T-helper 1 cell (primary cell): ENCODE measurements at regions not wholly inside any gene's neighbourhood (a gene's known extent, or its start where the extent isn't known, plus 50 kb on each side); places are given as distances from the start of the nearest gene placed in this dataset.

ENCODE experiments used
- DNase-seq, 5 donors: peaks; one replicate each; pipeline ENCODE4 v3.0.0-alpha.2; 2012 to 2020

DNA sequence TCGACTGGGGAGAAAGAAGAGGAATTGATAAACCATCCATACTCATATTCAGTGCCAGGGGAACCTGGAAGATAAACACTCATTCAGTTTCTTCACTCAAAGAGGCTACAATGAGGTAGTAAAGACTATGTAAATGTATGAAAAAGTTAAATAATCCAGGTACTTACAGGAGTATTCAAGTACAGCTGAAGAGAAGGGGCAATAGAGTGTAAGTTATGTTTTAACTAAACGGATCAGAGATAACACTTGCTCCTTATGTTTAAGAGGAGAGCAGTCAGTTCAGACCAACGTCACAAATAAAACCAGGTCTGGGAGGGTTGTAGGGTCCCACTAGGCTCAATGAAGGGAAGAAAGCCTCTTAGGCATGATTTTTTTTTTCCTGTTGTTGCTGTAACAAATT, 358.3 kb upstream of the SMIM21 start:
- DNase-seq, result no peak

DNA sequence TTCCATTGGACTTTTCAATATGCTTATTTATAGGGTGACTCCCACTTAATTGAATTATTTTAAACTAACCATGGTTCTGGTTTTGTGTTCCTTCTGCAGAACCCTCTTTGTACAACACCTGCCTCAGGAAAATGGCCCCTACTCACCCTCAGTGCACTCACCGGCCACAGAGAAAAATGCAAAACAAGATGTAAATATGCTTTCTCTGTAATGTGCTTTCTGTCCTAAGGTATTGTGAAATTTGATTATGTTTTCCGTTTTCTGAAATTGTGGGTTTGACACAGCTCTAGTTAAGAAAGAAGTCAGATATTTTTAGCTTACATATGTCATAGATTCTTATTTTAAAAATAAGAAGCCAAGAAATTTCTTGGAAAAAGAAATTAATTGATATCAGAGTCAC, 357.7 kb upstream of the SMIM21 start:
- no peak for DNase-seq

DNA sequence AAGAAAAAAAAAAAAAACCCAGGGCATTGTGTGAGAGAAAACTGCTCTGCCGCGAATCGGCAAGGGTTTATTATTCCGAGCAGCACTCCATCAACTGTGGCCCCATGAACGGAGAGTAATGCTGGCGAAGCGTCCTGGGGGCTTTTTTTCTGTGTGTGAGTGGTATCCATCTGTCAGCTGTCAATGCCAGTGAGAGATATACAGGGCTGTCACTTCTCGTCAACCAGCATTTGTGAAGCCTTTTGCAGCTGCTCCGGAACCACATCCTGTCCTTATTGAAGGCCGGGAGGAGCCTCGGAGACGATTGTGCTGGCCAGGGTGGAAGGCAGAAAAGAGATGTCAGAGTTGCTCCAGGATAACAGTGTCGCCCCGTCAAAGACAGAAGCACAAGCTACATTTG, 356.9 kb upstream of the SMIM21 start:
- no peak for DNase-seq

DNA sequence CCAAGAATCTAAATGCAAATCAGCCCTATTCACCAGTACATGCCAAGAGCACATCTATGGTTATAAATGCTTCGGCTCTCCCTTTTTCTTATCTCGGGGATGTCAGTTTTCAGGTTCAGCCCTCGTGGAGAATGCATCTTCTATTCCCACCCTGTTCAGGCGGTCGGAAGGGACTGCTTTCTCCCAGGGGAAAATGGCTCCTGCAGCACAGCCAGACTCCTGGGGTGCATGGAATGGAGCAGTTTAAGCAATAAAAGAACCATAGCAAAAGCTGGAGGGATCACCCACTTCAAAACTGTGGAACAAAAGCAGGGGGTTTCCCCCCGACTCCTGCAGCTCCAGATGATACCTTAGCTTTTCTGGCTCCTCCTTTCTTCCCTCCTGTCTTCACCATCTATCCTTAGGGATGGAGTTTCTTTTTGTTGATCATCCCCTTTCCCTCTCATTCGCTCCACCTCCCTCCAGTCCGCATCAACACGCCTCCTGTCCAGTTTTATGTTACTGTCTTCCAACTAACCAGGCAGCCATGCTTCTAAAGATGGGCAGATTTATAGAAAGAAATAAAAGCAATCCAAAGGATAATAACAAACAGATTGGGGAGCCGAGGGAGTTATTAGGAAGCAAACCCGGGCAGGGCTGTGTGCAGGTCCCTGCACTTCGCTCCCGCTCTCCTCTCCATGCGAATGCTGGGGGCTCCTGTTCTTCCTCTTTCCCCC, 356.2 kb upstream of the SMIM21 start:
- DNase-seq, result no peak

DNA sequence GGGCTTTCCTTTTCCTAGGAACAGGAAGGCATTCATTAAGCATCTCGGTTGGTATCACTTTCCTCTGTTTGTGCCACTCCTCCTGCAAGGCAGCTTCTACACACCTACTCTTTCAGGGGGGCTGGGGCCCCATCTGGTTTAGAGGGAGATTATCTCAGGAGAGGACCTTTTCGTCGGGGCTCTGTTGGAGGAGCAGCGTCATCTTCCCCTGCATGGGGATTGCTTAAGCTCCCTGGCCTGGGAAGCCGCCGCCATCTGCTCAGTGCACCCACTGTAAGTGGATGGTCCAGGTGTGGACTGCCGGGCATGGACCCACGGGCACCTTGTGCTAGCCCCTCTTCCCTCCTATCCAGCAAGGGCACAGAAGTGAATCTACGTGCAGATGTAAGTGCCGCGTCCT, 355.3 kb upstream of the SMIM21 start:
- no peak for DNase-seq

DNA sequence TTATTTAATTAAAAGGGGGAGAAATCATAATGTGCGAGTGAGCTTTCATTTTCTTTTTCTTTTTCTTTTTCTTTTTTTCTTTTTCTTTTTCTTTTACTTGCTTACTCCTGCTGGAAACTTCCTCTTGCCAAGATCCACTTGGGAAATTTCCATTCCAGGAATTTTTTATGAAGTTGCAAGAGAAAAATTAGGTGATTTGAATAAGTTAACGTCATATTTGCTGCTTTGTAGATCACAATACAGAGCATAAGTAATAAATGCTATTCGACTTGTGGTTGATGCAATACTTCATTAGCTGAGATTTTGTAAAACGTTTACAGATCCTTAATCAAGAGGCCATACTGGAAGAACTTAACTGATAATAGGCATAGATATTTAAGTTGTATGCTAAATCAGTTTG, 354.7 kb upstream of the SMIM21 start:
- no peak for DNase-seq

DNA sequence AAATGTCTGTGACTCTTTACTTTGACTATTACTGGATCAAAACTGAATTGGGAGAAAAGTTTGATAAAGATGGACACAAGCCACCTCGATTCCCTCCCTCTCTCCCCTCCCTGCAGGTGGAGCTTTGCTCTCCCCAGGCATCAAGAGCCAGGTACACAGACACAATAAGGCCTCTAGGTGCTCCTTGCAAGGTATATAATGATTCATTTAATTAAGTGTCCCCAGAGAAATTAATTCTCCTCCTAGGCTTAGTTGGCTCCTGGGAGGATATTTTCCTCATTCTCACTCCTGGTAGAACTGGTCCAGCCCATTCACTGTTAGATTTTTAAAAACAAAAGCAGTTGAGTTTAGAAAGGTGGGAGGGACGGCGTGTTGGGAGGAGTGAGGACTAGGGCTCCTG, 352.4 kb upstream of the SMIM21 start:
- DNase-seq, result no peak

DNA sequence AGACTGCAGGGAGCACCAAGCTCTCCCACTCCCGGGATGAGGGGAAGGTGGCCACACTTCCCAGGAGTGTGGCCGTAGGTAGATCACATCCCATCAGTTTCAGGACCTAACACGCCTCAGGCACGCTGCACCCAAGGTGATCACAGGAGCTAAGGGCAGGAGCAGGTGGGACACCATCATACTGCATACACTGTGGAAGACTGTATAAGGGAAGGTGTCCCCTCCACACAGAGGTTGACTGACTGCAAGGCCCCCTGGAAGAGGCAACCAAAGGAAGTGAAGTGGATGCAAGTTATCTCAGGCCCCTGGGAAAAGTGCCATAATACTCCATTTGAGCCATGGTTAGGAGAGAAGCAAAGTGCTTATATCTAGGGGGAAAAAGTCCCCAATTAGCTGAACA, 351.9 kb upstream of the SMIM21 start:
- DNase-seq, result no peak

DNA sequence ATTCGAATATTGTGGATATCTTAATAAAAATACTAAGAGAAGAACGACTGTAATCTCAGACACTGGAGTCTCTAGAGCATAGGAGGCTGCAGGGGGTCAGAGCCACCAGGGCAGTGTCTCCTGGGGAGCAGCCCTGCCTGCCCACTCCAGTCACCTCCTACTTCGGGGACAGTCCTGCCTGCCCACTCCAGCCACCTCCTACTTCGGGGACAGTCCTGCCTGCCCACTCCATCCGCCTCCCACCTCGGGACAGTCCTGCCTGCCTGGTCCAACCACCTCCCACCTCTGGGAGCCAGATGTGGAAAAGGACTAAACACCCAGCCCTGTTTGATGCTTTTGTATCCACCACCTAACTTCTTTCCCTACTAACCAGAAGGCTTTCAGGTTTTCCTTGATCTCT, 350.1 kb upstream of the SMIM21 start:
- no peak for DNase-seq

DNA sequence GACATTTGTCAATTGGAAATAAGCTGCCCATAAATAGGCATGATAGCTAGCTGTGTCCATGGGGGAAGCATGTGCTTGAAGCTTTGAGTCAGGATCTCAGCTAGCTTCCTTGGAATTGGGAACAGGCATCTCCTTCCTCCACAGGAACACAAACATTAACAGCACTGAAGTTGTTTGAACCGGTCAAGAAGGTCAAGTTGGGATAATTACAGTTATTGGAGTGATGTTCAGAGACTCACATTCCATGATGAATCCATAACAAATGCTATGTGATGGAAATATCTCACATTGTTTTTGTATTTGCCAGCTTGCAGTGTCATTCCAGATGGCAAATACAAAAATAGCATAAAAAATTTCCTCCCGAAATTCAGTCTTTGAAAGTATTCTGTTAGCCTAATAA, 347.6 kb upstream of the SMIM21 start:
- no peak for DNase-seq

DNA sequence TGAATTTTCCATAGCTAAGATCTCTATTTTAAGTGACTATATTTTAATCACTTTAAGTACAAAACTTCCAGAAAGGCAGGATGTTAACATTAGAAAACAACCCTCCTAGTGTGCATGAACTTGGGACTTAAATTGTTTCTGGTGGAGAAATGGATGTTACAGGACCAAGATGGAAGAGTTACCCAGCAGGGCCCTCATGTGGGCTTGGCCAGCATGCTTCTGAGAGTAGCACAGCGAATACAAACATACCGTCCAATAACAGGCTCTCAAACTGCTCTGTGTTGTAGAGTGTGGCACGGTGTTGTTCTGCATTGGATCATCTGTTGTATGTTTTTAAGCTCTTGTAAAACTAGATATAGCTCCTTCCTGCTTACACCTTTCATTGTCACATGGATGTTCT, 346.1 kb upstream of the SMIM21 start:
- DNase-seq, result no peak

DNA sequence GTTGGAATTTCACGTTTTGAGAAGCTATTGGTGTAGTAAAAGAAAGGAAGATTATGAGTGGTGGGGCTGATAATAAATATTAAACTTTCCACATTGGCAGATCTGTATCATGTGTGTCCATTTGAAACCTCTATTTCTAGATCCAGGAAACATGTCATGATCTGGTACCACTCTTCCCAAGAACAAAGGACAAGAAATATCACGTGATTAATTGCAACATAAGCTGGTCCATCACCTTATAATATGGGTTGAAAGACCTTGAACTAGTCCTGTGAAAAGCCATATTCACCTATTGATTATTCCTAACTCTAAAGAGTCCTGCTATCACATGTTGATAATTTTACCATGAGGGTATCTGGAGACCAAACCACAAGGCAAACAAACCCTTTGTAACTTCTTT, 335.3 kb upstream of the SMIM21 start:
- no peak for DNase-seq

DNA sequence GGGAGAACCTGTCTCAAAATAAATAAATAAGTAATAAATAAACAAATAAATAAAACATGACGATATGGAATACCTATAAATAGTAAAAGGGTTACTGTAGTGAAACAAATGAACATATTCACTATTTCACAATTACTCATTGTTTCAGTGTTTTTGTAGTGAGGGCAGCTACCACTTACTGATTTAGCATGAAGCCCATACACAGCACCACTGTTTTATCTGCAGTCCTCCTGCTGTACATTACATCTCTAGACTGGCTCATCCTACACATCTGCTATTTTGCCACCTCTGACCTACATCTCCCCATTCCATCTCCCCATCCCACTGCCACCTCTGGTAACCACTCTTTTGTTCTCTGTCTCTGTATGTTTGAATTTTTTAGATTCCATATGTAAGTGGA, 332.7 kb upstream of the SMIM21 start:
- no peak for DNase-seq

DNA sequence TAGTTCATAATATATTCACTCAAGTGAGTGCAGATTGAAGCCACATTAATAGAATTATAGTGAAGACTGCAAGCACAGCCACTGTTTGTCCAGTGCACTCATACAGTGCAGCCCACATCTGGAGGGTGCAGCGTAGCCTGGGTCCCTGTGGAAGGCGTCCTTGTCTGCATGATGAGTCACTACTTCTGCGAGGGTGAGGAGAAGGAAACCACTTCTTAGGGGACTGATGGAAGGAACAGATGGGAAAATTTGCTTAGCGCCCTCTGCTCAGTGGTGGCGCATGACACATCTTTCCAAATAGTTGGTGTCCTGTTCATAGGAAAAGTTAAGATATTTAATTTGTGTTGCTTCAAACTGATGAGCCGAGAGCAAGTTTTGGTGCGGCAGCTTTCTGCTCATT, 330.4 kb upstream of the SMIM21 start:
- no peak for DNase-seq

DNA sequence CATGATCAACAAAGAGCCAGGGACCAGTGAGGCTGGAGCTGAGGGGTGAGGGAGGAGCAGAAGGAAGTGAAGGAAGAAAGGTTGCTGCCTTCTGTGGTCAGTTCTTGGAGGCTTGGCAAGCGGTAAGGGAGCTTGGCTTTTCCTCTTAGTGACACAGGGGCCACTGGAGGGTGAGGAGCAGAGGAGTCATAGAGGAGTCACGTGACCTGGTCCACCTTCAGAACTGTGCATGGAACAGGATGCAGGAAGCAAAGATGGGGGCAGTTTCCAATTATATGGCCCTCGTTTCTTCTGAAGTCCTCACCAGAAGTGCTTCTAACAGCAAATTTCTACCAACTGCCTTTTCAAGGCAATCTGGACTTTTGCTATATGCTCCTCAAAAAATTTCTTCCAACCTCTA, 326.9 kb upstream of the SMIM21 start:
- no peak for DNase-seq

DNA sequence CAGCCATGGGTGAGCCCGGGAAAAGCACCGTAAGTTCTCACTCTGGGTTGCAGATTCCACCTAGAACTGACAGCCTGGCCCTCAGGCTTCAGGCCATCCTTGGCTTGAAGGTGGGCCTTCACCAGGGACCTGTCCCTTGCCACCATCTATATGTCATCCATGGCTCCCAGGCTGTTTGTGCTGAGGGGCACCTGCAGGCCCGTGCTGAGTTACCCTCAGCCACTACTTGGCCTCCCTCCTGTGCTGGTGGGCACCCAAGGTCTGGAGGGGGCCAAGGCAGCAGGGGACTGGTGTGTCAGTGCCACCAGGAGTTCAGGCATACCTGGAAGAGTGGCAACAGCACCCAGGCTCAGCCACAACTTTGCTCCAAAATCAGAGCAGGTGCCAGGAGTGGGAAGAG, 326.2 kb upstream of the SMIM21 start:
- no peak for DNase-seq

DNA sequence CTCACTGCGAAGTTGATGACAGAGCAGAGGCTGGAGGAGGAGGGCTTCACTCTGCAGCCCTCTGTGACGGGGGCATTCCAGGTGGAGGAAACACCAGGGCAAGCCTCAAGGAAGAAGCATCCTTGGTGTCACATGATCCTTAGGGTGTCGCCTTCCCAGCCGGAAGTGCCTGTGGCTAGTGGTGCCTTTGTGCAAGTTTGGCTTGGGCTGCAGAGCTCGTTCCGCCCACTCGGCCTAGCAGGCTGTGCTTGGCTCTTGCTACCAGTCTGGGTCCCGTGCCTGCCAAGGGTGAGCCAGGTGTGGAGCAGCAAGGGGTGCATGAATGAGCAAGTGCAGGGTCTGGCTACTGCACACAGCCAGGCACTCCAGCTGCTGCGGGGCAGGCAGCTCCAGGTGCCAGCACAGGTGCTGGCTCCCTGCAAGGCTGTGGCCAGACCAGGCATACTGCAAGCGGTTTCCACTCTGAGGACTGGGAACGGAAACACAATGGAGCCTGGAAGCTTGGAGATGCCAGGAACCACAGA, 325.3 kb upstream of the SMIM21 start:
- DNase-seq, result no peak

DNA sequence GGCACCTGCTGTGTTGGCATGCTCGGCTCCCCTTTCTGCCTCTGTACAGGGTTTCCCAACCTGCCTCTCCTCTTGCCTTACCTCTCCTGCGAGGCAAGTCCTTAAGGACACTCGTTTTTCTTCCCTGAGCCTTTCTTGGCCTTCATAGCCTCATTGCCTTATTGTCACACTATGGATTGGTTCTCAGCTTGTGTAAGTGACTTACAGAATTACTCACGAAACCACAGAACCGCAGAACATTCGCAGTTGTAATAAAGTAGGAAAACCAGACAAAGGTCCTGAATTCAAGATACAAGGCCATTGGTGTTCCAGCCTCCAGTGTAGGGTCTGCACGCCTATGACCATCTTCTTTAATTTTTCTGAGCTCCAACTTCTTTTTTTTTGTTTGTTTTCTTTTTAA, 317.6 kb upstream of the SMIM21 start:
- DNase-seq, result no peak

DNA sequence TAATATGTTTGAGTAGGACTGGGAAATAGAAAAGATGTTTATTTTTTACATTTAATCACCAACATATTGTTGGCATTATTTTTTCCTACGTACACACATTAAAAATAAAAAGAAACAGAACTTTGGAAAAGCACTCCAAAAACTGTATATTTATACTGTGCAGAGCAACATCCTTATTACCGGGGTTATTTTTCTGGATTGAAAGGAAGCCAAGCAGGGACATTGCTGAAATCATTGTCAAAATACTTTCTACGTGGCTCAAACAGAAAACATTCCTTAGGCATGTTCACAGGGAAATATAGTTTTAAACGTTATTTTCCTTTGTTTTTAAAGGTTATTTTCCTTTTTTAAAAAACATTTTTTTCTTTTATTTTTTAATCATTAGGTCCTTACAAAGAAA, 315.0 kb upstream of the SMIM21 start:
- no peak for DNase-seq

DNA sequence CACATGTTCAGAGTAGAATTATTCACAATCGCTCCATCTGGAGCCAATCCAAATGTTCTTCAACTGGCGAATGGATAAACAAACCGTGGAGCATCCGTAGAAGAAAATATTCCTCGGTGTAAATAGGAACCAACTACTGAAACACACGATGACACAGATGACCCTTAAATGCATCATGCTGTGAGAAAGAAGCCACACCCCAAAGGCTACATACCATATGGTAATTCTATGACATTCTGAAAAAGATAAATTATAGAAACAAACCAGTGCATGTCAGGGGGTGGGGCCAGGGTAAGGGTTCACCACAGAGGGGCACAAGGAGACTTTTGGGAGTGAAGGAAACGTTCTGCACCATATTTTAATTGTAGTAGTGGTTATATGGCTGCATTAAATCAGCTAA, 312.2 kb upstream of the SMIM21 start:
- no peak for DNase-seq

DNA sequence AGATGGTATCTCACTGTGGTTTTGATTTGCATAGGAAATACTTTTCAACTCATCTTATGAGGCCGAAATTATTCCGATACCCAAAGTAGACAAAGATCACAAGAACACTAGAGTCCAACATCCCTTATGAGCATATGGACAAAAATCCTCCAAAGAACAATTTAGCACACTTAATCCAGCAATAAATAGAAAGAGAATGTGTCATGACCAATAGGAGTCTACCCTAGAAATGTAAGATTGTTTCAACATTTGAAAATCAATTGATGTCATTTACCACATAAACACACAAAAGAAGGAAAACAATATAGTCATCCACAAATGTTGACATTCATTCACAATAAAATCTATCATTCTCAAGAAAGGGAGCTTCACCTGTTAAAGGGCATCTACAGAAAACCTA, 307.8 kb upstream of the SMIM21 start:
- no peak for DNase-seq

DNA sequence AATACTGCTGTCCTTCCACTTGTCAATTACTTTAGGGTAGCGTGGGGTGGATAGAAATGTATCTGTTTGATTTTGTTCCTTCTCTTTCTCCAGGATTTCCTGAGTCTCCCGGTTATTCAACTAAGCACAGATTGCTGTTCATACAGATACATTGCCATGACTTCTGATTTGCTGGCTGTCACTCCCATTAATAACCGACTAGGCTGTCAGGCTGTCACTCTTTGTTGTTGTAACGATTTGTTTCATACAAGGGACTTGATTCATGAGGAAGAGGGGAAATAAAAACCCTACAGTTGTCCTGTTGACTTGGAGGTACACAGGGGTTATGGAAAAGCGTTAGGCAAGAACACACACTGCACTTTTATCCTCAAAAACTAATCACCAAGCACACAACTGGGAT, 302.7 kb upstream of the SMIM21 start:
- no peak for DNase-seq

DNA sequence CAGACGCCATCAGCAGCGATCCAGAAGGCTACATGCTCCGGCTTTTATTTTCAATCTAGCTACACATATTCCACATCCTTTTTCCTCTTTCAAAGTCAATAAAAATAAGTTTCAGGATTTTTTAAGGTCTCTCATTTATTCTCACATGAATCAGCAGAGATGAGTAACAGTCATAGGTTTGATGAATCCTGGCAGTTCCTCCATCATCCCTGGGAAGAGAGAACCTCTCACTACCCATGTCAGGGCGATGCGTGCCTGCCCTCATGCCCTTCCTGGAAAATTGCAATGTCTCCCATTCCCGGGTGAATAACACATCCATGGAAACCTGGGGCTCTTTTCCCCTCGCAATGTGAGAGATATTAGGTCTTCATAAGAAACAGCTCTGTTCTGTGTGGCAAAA, 301.1 kb upstream of the SMIM21 start:
- no peak for DNase-seq

DNA sequence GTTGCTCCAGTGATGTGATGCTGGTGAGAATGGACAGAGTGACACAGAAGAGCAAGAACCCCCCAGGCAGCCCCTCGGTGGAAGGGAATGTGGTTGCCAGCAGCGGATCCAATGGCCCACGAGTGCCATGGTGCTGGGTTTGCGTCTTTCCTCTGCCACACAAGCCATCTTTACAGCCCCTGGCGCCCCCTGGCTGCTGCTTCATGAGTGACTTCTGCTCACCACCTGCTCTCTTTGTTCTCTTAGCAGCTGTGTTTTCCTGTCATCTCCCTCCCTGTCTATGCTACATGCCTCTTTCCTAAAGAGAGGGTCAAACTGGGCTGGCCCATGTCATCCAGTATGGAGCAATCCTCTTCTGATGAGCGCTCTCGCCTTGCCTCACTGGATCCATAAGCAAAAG, 300.0 kb upstream of the SMIM21 start:
- peak in 1 of 5 donors; percentile 3 for DNase-seq
